Ishikawa (cell line): ENCODE measurements at regions not wholly inside any gene's neighbourhood (a gene's known extent, or its start where the extent isn't known, plus 50 kb on each side); places are given as distances from the start of the nearest gene placed in this dataset.

Experiments
- CEBPB ChIP-seq: IDR thresholded peaks from 2 replicates; pipeline ENCODE4 v1.6.1; 2012
- EGR1 ChIP-seq: IDR thresholded peaks from 2 replicates; pipeline ENCODE4 v1.6.1; 2012
- EP300 ChIP-seq: IDR thresholded peaks from 2 replicates; pipeline ENCODE4 v1.6.1; 2012; ENCODE audit warnings: borderline replicate concordance
- FOXM1 ChIP-seq: IDR thresholded peaks from 2 replicates; pipeline ENCODE4 v1.6.1; 2012; ENCODE audit warnings: low read depth, borderline replicate concordance
- MAX ChIP-seq: IDR thresholded peaks from 2 replicates; pipeline ENCODE4 v1.6.1; 2012
- NFIC ChIP-seq: IDR thresholded peaks from 2 replicates; pipeline ENCODE4 v1.6.1; 2012
- RAD21 ChIP-seq: IDR thresholded peaks from 2 replicates; pipeline ENCODE4 v1.6.1; 2012; ENCODE audit warnings: low read depth
- REST ChIP-seq: IDR thresholded peaks from 2 replicates; pipeline ENCODE4 v1.6.1; 2012; ENCODE audit warnings: low read depth, mild to moderate bottlenecking
- TAF1 ChIP-seq: IDR thresholded peaks from 2 replicates; pipeline ENCODE4 v1.6.1; 2012; ENCODE audit warnings: low read depth, mild to moderate bottlenecking
- TCF12 ChIP-seq: IDR thresholded peaks from 2 replicates; pipeline ENCODE4 v1.6.1; 2012; ENCODE audit warnings: low read depth
- TEAD4 ChIP-seq: IDR thresholded peaks from 2 replicates; pipeline ENCODE4 v1.6.1; 2012
- USF1 ChIP-seq: IDR thresholded peaks from 2 replicates; pipeline ENCODE4 v1.6.1; 2012
- YY1 ChIP-seq: IDR thresholded peaks from 2 replicates; pipeline ENCODE4 v1.6.1; 2012; ENCODE audit warnings: low read depth
- ZBTB7A ChIP-seq: IDR thresholded peaks from 2 replicates; pipeline ENCODE4 v1.6.1; 2012; ENCODE audit warnings: low read depth

- TF ChIP-seq MAX (no peak), TCF12 (no peak), REST (no peak), TEAD4 (no peak), CEBPB (no peak), EGR1 (no peak), NFIC (no peak), USF1 (no peak), RAD21 (no peak), YY1 (no peak), TAF1 (no peak), ZBTB7A (no peak), EP300 (no peak), FOXM1 (no peak)
These were observed 309.9 kb upstream of the PKDCC start for GRCh38 chr2:41737888-41738287.
